Aorta (tissue), 5 donors: ENCODE measurements at regions not wholly inside any gene's neighbourhood (a gene's known extent, or its start where the extent isn't known, plus 50 kb on each side); places are given as distances from the start of the nearest gene placed in this dataset.
"Not testable (repeated sequence)": the region's sequence is repeated elsewhere in the genome, so short reads cannot be mapped to it uniquely, and the experiment has no call there.

ENCODE experiments used
- ATAC-seq: fragments of 200-7000 bp; cut with Tn5 transposase; one replicate; pipeline ENCODE4 v1.9.1; 2022; ENCODE audit warnings: moderate library complexity; ENCODE audit not compliant: low FRiP score
- DNase-seq, 2 donors: peaks; one replicate each; pipeline ENCODE4 v3.0.0-alpha.2; 2020
- H3K27ac ChIP-seq, 2 donors: one replicate each; pipeline ENCODE4 v1.5.1; 2013; ENCODE audit warnings: low read length in 2 of 2, mild to moderate bottlenecking in 2 of 2, moderate library complexity in 2 of 2, control low read depth in 1 of 2, inconsistent platforms in 1 of 2, low read depth in 1 of 2
- H3K27me3 ChIP-seq, 2 donors: one replicate each; pipeline ENCODE4 v1.6.1; 2013; ENCODE audit warnings: control low read depth in 1 of 2, low read length in 1 of 2, mild to moderate bottlenecking in 1 of 2, moderate library complexity in 1 of 2; ENCODE audit not compliant: insufficient read depth in 2 of 2, control insufficient read depth in 1 of 2
- H3K36me3 ChIP-seq, 2 donors: one replicate each; pipeline ENCODE4 v1.6.1; 2013; ENCODE audit warnings: control low read depth in 1 of 2, low read length in 1 of 2, mild to moderate bottlenecking in 1 of 2; ENCODE audit not compliant: insufficient read depth in 2 of 2, control insufficient read depth in 1 of 2
- H3K4me1 ChIP-seq, 2 donors: one replicate each; pipeline ENCODE4 v1.6.1; 2013; ENCODE audit warnings: low read length in 2 of 2, control low read depth in 1 of 2, mild to moderate bottlenecking in 1 of 2, moderate library complexity in 1 of 2; ENCODE audit not compliant: insufficient read depth in 2 of 2, control insufficient read depth in 1 of 2
- H3K4me3 ChIP-seq, 2 donors: one replicate each; pipeline ENCODE4 v1.5.1; 2013; ENCODE audit warnings: low read length in 2 of 2, control low read depth in 1 of 2, mild to moderate bottlenecking in 1 of 2
- H3K9me3 ChIP-seq: one replicate; pipeline ENCODE4 v1.6.1; 2013; ENCODE audit warnings: mild to moderate bottlenecking, low read length; ENCODE audit not compliant: control insufficient read depth
- WGBS, 2 donors: extraction: QIAGEN DNeasy Blood & Tissue Kit; methylation state at CpG; one replicate each; pipeline ENCODE4 v1.1.7; 2013; 5-methylcytosine and 5-hydroxymethylcytosine counted together
- intact Hi-C, 2 donors: fragments of 100-400 bp; cut with DNase I; formaldehyde crosslinking; loops; one replicate each; pipeline versions ENCODE4 v1.14.2 to v1.15.0; 2022
- donor health status: healthy with polysubstance abuse.
- donor health status: Bipolar disorder and iron deficiency.
- donor health status: DM: no; HTN: no; CAD: no.
- donor health status: DM: no; HTN: no; CAD: no.
- donor health status: DM: yes; HTN: yes; CAD: no.

DNA sequence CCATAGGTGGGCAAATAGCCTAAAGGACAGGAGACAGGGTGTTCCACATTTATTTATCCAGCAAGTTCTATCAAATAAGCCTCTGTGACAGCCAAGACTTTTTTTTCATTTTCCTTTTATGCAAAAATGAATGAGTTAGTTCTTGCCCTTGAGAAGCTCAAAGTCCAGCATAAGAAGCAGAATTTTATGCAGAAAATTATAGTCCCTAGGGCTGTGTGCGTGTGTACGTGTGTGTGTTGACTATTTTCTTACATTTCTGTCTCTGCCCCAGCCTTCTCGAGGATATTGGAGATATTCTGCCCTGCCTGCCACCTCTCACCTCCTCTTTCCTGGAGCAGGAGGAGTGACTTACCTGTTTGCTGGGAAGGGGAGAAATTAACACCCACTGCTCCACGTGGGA, 221.9 kb downstream of the SREK1 start:
- WGBS, 2 donors = 80 to 84% methylated on average over 4 of the region's 4 CpGs
- intact Hi-C loops = no loop called here
- no peak for ATAC-seq

DNA sequence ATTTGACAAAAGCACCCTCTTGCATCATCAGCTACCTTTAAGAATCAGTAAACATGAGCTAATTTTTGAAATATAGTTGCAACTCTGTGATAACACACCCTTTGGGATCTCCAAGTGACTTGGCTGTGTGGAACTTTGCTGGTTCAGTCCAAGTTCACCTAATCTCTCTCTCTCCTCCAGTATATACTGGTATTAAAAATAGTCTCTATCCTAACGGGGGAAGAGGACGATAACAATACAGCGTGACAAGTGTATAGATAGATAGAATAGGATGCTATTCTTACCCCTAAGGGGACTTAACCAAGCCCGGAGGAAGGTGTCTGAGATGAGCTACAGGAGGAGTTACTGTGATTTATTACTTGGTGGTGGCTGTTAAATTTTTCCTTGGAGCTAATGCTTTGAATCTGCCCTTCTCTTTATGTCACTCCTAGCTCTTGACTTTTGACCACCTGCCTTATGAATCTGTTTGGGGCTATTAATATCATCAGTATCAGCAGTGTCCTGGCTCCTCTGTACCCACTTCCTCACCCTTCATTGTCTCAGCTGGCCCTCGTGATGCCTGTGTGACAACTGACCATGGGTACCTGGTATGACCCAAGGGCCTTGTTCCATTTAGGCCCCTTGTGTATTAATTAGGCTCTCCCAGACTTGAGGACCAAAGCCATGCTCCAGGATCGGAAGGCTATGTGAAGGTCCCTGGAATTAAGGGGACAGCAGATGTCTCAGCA, 223.9 kb downstream of the SREK1 start:
- DNase-seq = no peak
- intact Hi-C loops = no loop called here
- no peak for ATAC-seq
- Histone ChIP-seq H3K27me3 (no peaks in the 10 kb centered on the region), H3K9me3 (no peaks in the 10 kb centered on the region), H3K27ac (no peak overlapping the region), H3K4me3 (no peak overlapping the region), H3K36me3 (no peaks in the 10 kb centered on the region), H3K4me1 (peaks cover 0 to 2% of the 10 kb centered on the region in 2 donors)
- WGBS, 2 donors = 88% methylated on average over 6 of the region's 6 CpGs

More for the DNA sequence above, 221.9 kb downstream of the SREK1 start:
- no peak overlapping the region for H3K27ac ChIP-seq
- no peaks in the 10 kb centered on the region for H3K36me3 ChIP-seq
- H3K9me3 ChIP-seq = no peaks in the 10 kb centered on the region
- no peak for DNase-seq
- H3K4me1 ChIP-seq = no peaks in the 10 kb centered on the region
- no peak overlapping the region for H3K4me3 ChIP-seq
- H3K27me3 ChIP-seq = no peaks in the 10 kb centered on the region

DNA sequence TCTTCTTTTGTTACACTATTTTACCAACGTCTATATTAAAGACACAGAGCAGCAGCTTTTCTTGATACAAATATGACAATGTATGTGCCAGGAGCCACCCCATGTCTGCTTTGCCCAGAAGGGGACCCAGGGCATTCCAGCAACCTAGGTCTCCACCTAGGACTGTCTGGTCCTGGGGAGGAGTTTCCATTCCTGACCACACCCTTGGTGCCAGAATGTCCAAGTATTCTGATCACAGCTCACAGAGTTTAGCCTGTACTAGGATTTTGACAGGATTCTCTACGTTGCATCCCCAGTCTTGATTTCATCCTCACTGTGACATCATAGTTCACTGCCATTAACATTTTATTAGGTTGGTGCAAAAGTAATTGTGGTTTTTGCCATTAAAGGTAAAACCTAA, 224.7 kb downstream of the SREK1 start:
- peaks cover 0 to 2% of the 10 kb centered on the region in 2 donors for H3K4me1 ChIP-seq
- no peak overlapping the region for H3K27ac ChIP-seq
- H3K27me3 ChIP-seq = no peaks in the 10 kb centered on the region
- no peak for DNase-seq
- H3K9me3 ChIP-seq = no peaks in the 10 kb centered on the region
- no peak overlapping the region for H3K4me3 ChIP-seq
- no peaks in the 10 kb centered on the region for H3K36me3 ChIP-seq
- WGBS, 2 donors = 75 to 87% methylated on average over 2 of the region's 2 CpGs
- intact Hi-C loops = no loop called here
- ATAC-seq = no peak

GRCh38 chr5:66377747-66378146, 218.4 kb upstream of the MAST4 start:
- H3K9me3 ChIP-seq = peaks cover 3% of the 10 kb centered on the region
- no peaks in the 10 kb centered on the region for H3K4me1 ChIP-seq
- H3K36me3 ChIP-seq = no peaks in the 10 kb centered on the region
- DNase-seq (no peak), ATAC-seq (no peak)
- H3K27ac ChIP-seq = no peak overlapping the region
- H3K27me3 ChIP-seq = no peaks in the 10 kb centered on the region
- no peak overlapping the region for H3K4me3 ChIP-seq
- intact Hi-C loops = no loop called here

DNA sequence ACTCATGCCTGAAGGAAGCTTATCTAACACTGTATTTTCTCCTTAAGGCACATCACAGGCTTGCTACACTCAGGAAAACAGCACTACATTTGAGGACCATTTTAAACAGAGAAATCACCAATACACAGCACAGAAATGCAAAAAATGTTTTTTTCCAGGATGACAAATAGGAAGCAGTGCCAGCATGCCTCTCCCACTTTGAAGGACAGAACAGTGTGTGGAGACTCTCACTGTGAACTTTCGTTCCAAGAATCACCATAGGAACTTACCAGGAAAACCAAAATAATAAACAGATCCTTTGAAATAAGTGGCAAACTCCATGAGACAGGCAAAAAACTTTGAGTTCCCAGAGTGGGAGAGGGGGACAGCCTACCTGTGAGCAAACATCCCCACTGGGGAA, 217.8 kb upstream of the MAST4 start:
- Histone ChIP-seq H3K4me3 (no peak overlapping the region), H3K36me3 (no peaks in the 10 kb centered on the region), H3K27ac (no peak overlapping the region), H3K9me3 (peaks cover 3% of the 10 kb centered on the region), H3K4me1 (no peaks in the 10 kb centered on the region), H3K27me3 (no peaks in the 10 kb centered on the region)
- DNase-seq (no peak), ATAC-seq (no peak)
- intact Hi-C loops = no loop called here
- 59 to 85% methylated on average over 1 of the region's 1 CpG for WGBS, 2 donors

GRCh38 chr5:66382152-66382551, 214.0 kb upstream of the MAST4 start:
- Histone ChIP-seq H3K4me1 (no peaks in the 10 kb centered on the region), H3K36me3 (no peaks in the 10 kb centered on the region), H3K27ac (no peak overlapping the region), H3K4me3 (no peak overlapping the region), H3K27me3 (no peaks in the 10 kb centered on the region), H3K9me3 (peaks cover 3% of the 10 kb centered on the region)
- ATAC-seq (no peak), DNase-seq (no peak)
- WGBS, 2 donors = 92 to 93% methylated on average over 3 of the region's 3 CpGs
- intact Hi-C loops = no loop called here

DNA sequence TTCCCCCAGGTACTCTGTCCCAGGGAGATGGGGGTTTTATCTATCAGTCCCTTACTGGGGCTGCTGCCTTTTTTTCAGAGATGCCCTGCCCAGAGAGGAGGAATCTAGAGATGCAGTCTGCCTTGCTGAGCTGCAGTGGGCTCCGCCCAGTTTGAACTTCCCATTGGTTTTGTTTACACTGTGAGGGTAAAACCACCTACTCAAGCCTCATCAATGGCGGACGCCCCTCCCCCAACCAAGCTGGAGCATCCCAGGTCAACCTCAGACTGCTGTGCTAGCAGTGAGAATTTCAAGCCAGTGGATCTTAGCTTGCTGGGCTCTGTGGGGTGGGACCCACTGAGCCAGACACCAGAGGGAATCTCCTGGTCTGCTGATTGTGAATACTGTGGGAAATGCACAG, 191.0 kb upstream of the MAST4 start:
- ATAC-seq, H3K4me3 ChIP-seq, intact Hi-C loops, H3K36me3 ChIP-seq, DNase-seq, H3K4me1 ChIP-seq, H3K27ac ChIP-seq, H3K27me3 ChIP-seq, H3K9me3 ChIP-seq: not testable (repeated sequence)
- 92 to 96% methylated on average over 3 of the region's 3 CpGs for WGBS, 2 donors

DNA sequence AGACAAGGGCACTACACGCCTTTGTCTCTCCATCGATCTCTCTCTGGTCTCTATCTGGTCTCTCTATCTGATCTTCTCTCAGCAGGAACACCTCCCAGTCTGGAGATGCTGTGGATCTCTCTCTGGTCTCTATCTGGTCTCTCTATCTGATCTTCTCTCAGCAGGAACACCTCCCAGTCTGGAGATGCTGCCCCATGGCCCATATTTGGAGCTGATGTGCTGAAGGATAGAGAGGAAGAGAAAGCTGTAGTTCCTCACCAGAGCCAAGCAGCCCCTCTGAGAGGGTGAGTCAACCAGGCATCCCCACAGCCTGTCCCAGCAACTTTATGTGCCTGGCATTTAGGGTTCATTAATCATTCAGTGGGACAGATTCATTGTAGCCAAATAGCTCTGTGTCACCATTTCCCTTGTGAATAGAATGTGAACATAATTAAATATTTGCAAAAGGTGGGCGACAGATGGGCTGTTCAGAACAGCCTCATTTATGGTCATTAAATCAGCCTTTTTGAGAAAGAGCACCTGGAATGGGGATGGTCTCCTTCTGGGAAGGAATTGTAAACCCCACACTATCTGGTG, 189.3 kb upstream of the MAST4 start:
- DNase-seq = no peak
- Histone ChIP-seq H3K4me3 (no peak overlapping the region), H3K27ac (no peak overlapping the region), H3K4me1 (no peaks in the 10 kb centered on the region), H3K36me3 (no peaks in the 10 kb centered on the region), H3K9me3 (peaks cover 3% of the 10 kb centered on the region), H3K27me3 (no peaks in the 10 kb centered on the region)
- WGBS, 2 donors = 77 to 89% methylated on average over 3 of the region's 3 CpGs
- ATAC-seq = no peak
- intact Hi-C loops = no loop called here

DNA sequence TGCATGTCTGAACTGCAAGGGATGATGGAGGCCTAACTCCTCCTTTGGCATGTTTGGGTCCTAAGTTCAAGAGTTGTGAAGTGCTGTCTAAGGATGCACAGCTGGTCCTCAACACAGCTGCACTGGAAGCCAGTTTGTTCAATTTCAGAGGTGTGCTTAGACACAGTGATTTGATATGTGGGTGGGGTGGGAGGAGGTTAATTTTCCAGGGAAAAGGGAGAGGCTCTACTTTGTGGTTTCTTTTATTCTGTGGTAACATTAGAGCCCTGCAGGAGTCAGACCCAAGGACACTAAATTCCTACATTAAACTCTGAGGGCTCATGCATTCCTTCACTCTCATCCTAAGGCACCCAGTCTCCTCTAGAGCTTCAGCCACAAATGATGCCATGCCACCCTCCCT, 188.4 kb upstream of the MAST4 start:
- Histone ChIP-seq H3K27ac (no peak overlapping the region), H3K9me3 (peaks cover 3% of the 10 kb centered on the region), H3K4me1 (no peaks in the 10 kb centered on the region), H3K36me3 (no peaks in the 10 kb centered on the region), H3K27me3 (no peaks in the 10 kb centered on the region), H3K4me3 (no peak overlapping the region)
- DNase-seq (no peak), ATAC-seq (no peak)
- intact Hi-C loops = no loop called here
